WERI-Rb-1 (cell line): ENCODE measurements at regions not wholly inside any gene's neighbourhood (a gene's known extent, or its start where the extent isn't known, plus 50 kb on each side); places are given as distances from the start of the nearest gene placed in this dataset.

Source experiments
- DNase-seq: peaks from one replicate; pipeline ENCODE4 v3.0.0-alpha.2; 2020
- H3K27ac ChIP-seq: fragments of 250-450 bp; sonication (Bioruptor Pico); 2 replicates; pipeline ENCODE4 v1.5.1; 2020; ENCODE audit warnings: mild to moderate bottlenecking, moderate library complexity
- H3K27me3 ChIP-seq: fragments of 250-450 bp; sonication (Bioruptor Pico); 2 replicates; pipeline ENCODE4 v1.5.1; 2021; ENCODE audit warnings: mild to moderate bottlenecking, low read depth, moderate library complexity; ENCODE audit not compliant: insufficient read depth, severe bottlenecking
- H3K36me3 ChIP-seq: fragments of 250-450 bp; sonication (Bioruptor Pico); 2 replicates; pipeline ENCODE4 v1.5.1; 2020; ENCODE audit warnings: mild to moderate bottlenecking, moderate library complexity
- H3K4me3 ChIP-seq: 2 replicates; pipeline ENCODE4 v1.5.1; 2011; ENCODE audit warnings: low read depth, mild to moderate bottlenecking, control low read depth, low read length
- H3K9me3 ChIP-seq: fragments of 250-450 bp; sonication (Bioruptor Pico); 2 replicates; pipeline ENCODE4 v1.5.1; 2021; ENCODE audit warnings: mild to moderate bottlenecking, moderate library complexity; ENCODE audit not compliant: severe bottlenecking
- CTCF ChIP-seq: IDR thresholded peaks from 2 replicates; pipeline ENCODE4 v1.5.1; 2011; ENCODE audit warnings: low read depth, mild to moderate bottlenecking, control low read depth, inconsistent platforms, low read length

- no peak for DNase-seq
- Histone ChIP-seq H3K27ac (no peak overlapping the region), H3K9me3 (no peaks in the 10 kb centered on the region), H3K27me3 (peaks cover 7% of the 10 kb centered on the region), H3K36me3 (no peaks in the 10 kb centered on the region), H3K4me3 (no peak overlapping the region)
- no peak for TF ChIP-seq CTCF
Measured at GRCh38 chr15:39270934-39271333, 309.9 kb upstream of the THBS1 start.

GRCh38 chr15:39272901-39273300, 308.0 kb upstream of the THBS1 start:
- Histone ChIP-seq H3K36me3 (no peaks in the 10 kb centered on the region), H3K9me3 (no peaks in the 10 kb centered on the region), H3K27me3 (peaks cover 4% of the 10 kb centered on the region), H3K4me3 (no peak overlapping the region), H3K27ac (no peak overlapping the region)
- no peak for TF ChIP-seq CTCF
- DNase-seq: no peak

- Histone ChIP-seq H3K9me3 (no peaks in the 10 kb centered on the region), H3K27ac (no peak overlapping the region), H3K27me3 (peaks cover 4% of the 10 kb centered on the region), H3K4me3 (no peak overlapping the region), H3K36me3 (no peaks in the 10 kb centered on the region)
- no peak for DNase-seq
- no peak for TF ChIP-seq CTCF
Measured at GRCh38 chr15:39273717-39274411, 307.0 kb upstream of the THBS1 start.

- no peak overlapping the region for H3K4me3 ChIP-seq
- no peak for TF ChIP-seq CTCF
- no peaks in the 10 kb centered on the region for H3K9me3 ChIP-seq
- no peak overlapping the region for H3K27ac ChIP-seq
- peaks cover 4% of the 10 kb centered on the region for H3K27me3 ChIP-seq
- no peak for DNase-seq
- H3K36me3 ChIP-seq: no peaks in the 10 kb centered on the region
Measured at GRCh38 chr15:39275066-39275465, 305.8 kb upstream of the THBS1 start.

- Histone ChIP-seq H3K9me3 (no peaks in the 10 kb centered on the region), H3K27me3 (no peaks in the 10 kb centered on the region), H3K4me3 (no peak overlapping the region), H3K27ac (no peak overlapping the region), H3K36me3 (no peaks in the 10 kb centered on the region)
- no peak for DNase-seq
- no peak for TF ChIP-seq CTCF
Measured at GRCh38 chr15:39279311-39279710, 301.6 kb upstream of the THBS1 start.

GRCh38 chr15:39281094-39281493, 299.8 kb upstream of the THBS1 start:
- Histone ChIP-seq H3K36me3 (no peaks in the 10 kb centered on the region), H3K4me3 (no peak overlapping the region), H3K27me3 (peaks cover 5% of the 10 kb centered on the region), H3K27ac (no peak overlapping the region), H3K9me3 (no peaks in the 10 kb centered on the region)
- DNase-seq: no peak
- no peak for TF ChIP-seq CTCF
